DOHH2 (cell line): ENCODE measurements at regions not wholly inside any gene's neighbourhood (a gene's known extent, or its start where the extent isn't known, plus 50 kb on each side); places are given as distances from the start of the nearest gene placed in this dataset.

Experiments used
- CTCF ChIP-seq: fragments of 200-600 bp; sonication (generic); IDR thresholded peaks from one replicate; pipeline ENCODE4 v1.5.1; 2014; ENCODE audit warnings: antibody characterized with exemption, mild to moderate bottlenecking, low read depth, low read length; ENCODE audit not compliant: poor library complexity, severe bottlenecking
- EZH2phosphoT487 ChIP-seq: fragments of 200-600 bp; sonication (generic); IDR thresholded peaks from 2 replicates; pipeline ENCODE4 v1.6.1; 2017; ENCODE audit warnings: borderline replicate concordance, mild to moderate bottlenecking, antibody characterized with exemption, low read length, moderate library complexity, mixed read lengths

DNA sequence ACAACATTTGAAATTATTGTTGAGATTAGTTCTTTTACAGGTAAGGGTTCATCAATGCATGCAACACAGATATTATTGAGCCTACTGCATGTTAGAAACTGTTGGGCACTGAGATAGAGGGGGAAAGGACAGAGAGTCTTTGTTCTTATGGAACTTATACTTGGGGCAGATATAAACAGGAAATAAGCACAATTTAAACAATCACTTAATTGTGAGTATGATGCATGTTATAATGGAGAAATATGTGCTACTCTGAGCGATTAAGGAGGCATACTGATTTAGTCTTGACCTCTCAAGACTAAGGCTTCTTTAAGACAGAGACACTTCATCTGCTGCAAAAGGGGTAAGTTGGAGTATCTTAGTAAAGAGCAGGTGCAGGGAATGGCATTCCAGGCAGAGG is 593.3 kb downstream of the CCSER2 start:
- no peak for TF ChIP-seq CTCF
- no peak for TF ChIP-seq EZH2phosphoT487
